Renal pelvis (tissue), 1 donor: ENCODE measurements at regions not wholly inside any gene's neighbourhood (a gene's known extent, or its start where the extent isn't known, plus 50 kb on each side); places are given as distances from the start of the nearest gene placed in this dataset.

Experiments
- DNase-seq: peaks from one replicate; pipeline ENCODE4 v3.0.0-alpha.2; 2013

DNA sequence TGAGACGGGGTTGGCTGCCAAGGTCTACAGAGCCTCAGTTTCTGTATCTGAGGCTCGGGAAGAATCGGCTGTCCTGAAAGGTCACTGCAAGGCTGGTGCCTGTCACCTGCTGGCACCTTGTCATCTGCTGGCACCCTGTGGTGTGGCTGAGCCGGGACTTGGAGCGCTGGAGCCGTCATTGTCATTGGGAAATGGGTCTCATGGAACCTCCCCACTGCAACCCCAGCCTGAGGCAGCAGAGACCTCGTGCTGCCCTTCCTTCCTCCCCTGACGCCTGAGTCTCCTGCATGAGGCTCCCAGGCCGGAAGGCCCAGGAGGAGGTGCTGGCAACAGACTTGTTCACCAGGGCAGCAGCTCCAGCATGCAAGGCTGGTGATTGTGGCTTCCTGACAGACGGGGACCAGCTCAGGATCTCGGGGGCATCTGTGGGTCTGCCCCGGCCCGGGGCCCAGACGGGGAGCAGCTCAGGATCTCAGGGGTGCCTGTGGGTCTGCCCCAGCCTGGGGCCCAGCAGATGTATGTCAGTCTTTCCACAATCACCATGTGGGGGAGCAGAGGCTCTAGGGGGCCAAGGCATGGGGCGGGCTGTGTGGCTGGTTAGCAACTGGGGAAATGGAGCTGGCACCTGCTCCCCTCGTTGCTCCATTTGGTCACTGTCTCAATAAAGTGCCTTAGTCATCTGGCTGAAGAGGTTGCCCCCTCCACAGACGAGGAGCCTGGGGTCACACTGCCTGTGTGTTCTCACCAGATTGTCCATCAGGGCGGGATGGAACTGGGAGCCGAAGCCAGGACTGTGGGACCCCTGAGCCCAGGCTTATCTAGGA lies 668.7 kb downstream of the BRD1 start:
- no peak for DNase-seq

DNA sequence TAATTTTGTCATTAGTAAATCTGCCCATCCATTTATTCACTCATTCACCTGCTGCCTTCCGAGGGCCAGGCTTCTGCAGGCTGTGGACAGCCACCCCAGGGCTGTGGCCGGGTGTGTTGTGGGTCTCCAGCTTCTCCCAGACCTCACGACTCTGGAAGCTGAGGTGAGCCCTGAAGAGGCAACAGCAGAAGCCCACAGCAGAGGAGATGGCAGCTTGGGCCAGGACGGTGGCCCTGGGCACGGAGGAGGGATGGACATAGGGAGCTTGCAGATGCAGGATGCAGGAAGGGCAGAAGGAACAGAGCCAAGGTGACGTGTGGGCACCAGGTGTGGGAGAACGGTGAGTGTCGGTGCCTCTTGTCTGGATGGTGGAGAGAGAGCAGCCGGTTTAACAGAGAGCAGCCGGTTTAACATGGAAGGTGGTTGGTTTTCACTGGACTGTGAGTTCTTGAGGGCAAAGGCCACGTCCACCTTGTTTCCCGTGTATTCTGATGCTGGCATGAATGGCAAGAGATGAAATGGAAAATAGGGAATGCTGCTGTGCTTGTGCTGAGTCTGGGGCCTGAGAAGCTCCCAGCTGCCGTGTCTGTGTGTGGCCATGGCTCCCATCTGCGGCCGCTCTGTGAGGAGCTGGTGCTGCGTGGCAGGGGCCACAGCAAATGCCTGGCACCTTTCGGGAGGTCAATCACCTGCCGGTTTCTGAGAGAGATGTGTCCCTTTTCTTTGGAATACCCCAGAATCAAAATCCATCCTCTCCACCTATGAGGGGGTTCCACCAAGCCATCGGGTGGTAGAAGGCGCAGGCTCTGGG lies 669.9 kb downstream of the BRD1 start:
- no peak for DNase-seq

DNA sequence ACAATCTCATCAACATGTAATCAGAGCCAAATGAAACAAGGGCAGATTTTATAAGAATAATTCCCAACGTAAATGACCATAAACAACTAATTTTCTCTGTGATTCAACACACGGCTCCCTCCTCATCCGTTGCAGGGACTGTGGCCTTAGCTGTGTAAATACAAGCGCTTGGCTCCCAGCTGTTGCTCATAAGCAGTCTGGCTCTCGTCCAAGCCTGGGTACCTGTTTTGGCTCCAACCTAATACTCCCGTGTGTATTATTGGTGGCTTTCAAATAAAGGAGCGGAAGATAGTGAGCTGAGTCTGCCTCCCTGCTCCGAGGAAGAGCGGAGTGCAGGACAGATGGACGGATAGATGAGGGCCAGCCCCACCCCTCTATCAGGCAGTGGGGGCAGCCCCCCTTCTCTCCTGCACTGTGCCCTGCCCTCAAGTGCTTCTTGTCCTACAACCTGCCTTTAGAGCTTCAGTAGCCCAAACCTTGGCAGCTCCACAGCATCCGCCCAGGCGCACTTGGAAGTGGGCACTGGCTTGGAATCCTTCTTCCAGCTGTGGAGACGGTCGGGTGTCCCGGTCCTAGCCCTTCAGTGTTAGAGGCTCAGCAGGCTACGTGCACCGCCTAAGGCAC lies 670.9 kb downstream of the BRD1 start:
- no peak for DNase-seq

DNA sequence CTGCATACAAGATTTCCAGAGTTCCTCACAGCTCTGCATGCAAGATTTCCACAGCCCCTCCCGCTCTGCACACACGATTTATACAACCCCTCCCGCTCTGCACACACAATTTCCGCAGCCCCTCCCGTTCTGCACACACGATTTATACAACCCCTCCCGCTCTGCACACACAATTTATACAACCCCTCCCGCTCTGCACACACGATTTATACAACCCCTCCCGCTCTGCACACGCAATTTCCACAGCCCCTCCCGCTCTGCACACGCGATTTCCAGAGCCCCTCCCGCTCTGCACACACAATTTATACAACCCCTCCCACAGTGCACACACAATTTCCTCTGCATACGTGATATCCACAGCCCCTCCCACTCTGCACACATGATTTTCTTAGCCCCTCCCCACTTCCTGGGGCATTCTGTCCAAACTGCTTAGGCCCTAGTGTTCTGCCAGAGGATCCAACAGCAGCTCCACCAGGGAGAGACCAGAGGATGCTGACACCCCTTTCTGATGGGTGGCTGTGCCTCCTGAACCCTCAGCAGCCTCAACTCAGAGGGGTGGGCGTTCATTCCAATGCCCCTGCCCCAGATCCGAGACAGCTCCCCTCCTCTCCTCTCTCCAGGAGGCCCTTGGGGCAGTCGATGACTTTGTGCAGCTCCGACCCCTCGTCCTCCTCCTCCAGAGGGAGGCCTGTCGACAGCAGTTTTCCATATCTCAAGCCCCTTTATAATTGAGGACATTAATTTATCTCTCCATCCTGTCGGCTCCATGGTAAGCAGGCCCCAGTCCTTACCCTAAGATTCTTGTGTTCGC lies 671.7 kb downstream of the BRD1 start:
- no peak for DNase-seq

DNA sequence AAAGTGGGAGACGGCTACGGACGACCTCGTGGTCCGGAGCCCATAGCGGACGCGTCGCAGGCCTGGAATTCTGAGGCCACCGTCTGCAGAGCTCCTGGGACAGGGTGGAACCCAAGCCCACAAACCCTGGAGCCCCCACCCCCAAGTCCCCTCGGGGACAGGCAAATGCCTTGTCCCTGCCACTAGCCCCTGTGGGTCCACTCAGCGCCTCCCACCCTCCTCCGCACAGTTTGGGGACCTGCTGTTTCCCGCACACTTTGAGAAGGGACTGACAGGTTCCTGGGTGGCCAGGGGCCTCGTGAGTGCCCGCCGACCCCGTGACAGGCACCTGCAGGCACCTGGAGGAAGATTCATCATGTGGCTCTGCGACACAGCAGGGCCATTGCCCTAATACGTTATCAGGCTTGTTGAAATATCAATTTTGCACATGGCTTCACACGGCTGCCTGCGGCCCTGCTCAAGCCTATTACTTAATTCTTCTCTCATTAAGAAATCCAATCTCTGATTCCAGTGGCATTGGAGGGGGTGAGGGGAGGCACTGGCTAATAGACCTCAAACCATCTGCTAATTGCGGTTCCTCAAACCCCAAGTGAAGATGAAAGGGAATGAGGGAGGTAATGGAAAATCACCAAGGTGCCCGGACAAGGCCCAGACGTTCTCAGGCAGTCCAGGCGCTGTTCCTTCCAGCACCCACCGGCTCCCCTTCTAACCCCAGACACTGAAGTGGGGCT lies 672.5 kb downstream of the BRD1 start:
- no peak for DNase-seq

DNA sequence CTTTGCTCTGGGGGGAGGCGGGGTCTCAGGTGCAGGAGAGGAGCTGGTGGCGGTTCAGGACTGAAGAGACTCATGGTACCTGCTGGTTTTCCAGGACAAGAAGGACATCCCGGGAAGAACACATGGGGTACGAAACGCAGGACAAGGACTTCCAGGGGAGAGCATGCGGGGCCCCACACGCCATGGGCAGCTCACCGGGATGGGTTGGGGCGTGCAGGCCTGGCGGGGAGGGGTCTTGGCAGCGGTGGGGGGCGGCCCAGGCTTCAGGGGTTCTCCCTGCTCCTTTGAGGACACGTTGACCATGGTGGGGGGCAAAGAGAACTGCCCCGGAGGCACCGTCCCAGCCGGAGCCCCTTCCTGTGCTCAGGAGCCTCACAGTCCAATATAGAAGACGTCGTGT lies 673.2 kb downstream of the BRD1 start:
- DNase-seq = no peak

DNA sequence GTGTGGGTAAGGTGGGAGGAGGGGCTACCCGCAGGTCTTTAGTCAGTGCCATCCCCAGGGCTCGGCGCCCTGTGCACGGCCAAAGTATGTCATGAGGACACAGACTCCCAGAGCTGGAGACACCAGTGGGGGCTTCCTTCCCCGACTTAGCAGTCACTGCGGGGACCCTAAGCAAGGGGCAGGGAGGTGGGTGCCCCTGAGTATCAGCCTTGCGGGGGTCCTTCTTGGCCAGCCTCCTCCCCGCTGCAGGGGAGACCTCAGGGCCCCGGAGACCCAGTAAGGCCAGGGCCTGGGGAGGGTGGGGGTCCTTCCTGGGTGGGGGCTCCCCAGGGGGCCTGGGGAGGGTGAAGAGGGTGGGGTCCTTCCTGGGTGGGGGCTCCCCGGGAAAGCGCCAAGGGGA lies 673.8 kb downstream of the BRD1 start:
- no peak for DNase-seq

DNA sequence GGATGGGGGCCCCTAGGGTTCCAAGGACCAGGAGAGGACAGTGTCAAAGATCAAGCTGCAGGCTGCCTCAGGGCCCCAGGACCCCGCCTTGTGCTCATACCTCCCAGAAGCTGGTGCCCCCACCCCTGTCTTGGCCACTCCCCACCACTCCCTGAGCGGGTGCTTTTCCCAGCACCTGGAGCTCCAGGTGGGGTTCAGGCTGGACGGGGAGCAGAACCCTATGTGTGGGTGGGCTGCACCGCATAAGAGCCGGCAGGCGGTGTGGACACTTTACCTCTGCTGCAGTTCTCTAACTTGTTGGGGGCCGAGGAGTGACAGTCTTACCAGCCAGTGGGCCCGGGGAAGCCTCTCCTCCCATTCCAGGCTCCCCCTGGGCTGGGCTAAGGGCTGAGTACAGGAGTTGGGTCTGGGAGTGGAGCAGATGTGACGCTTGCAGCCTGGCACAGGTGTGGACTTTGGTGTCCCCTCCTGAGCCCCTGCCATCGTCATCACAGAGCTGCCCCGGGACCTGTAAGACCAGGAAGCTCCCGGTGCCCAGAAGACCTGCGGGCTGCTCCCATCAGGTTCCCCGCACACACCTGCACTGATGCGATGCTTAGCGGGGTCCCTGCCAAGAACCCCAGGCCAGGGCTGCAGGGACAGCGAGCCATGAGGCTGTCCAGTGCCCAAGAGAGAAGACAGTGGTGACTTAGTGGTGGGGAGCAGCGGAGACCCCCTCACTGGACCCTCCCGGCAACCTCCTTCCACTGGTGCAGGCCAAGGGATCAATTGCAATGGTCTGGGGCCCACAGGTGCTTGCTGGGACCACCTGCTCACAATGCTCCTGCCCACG lies 674.5 kb downstream of the BRD1 start:
- no peak for DNase-seq

DNA sequence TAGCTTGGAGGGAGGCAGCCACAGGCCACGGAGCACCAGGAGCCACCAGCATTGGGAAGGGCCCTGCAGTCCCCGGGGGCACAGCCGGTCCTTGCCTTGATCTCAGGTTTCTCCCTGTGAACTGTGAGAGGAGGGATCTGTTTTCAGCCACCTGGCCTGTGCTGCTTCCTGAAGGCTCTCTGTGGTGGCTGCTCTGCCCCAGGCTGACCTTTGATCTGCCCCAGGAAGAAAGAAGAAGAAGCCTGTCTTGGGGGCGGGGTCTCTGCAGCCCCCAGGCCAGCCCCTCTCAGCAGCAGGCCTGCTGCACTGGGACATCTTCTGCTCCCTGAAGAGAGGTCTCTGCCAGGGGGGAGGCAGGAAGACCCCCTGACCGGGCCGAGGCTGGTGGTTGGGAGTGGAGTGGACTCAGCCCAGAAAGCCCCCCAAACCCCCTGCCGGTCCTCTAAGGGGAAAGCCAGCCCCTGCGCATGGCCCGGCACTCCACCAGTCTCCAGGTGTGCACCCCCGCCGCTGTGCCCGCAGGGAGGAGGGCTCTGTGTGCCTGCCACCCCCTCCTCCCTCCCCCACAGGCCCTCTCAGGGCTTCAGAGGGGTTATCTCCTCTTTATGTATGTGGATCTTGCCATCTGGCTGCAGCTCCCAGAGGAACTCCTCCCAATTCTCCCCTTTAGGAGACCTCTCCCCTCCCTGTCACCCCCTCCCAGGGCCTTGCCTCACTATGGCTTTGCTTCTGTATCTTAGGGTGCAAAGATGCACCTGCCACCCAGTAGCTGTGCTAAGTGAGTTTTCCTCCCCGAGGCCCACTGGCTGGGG lies 675.3 kb downstream of the BRD1 start:
- no peak for DNase-seq

DNA sequence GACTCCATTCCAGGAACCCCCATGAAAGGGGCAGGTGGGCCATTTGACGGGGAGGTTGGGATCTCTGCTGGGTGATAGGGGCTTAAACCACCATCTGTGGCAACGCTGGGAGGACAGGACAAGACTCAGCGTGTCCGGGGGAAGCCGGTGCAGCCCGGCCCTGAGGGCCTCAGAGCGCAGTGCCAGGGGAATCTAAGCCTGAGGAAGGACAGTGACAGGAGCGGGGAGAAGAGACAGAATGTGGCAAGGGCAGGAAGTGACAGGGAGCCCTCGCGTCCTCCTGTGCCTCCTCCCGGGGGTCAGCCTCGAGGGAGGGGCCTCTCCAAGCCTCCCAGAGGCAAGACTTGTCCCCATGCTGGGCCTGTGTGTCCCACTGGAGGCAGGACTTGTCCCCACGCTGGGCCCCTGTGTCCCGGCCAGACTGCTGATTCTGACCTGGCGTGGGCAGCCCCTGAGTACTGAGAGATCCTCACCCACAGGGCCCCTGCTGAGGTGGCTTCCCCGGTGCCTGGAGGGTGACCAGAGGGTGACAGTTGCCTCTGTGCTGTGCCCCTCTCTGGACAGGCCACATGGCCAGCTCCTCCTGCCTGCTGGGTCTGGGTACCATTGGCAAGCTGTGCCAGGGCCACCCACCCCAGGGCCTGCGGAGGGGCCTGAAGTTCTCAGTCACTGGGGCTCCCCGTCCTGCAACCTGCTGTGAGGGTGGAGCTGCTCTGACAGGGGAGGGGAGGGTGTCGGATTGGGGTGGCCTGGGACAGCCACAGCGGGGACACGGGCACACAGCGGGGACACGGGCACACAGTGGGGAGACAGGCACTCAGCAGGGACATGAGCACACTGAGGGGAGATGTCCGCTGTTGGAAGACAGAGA lies 676.2 kb downstream of the BRD1 start:
- DNase-seq = no peak

DNA sequence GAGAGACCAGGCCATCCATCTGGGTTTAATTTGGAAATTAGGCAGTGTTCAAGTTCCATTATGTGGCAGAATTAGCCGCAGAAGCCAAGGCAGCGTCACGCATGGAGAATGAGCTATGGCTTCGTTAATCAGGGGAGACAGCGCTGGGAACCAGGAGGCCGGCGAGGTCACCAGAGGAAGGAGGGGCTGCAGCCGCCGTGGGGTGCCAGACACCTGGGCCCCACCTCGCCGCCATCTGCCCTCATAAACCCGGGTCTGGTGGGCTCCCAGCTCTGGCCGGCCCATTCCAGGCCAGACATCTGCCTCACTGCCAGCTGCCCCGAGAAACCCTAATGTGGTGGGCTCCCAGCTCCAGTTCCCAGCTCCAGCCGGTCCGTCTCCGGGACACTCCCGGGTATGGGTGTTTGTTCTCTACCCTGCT lies 676.9 kb downstream of the BRD1 start:
- no peak for DNase-seq

DNA sequence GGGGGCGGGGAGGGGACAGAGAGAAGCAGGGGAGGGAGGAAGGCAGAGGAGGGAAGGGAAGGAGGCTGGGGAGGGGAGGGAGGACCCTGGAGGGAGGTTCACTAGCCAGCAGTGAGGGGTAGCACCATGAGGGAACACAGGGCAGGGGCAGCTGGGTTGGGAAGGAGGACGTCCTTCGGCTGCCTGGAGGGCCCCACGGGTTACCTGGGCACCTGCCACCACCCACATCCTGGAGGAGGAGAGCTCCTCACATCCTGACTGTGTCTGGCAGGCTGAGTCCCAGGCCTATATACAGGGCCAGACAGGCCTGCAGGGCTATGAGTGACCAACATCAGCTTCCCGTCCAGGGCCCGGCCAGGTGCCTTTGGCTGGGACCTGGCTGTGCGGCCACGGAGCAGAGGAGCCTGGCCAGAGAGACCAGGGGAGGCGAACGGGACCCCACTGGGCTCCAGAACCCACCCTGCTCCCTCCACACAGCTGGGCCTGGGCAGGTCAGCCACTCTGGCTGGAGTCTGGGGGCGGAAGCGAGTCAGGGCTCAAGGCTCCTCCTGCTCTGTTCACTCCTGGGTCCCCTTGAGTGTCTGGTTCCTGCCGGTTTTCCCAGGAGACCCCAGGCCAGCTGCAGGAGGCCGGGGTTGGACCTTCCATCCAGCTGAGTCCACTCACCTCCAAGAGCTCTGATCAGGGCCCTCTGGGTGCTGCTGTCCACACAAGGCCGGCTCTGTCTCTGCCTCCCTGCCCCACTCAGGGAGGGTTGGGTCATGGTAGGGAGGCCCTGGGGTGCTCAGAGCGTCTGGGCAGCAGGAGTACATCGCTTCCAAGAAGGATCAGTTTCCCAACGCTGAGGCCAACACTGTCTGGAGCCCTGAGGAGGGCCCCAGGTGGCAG lies 677.7 kb downstream of the BRD1 start:
- DNase-seq = no peak

DNA sequence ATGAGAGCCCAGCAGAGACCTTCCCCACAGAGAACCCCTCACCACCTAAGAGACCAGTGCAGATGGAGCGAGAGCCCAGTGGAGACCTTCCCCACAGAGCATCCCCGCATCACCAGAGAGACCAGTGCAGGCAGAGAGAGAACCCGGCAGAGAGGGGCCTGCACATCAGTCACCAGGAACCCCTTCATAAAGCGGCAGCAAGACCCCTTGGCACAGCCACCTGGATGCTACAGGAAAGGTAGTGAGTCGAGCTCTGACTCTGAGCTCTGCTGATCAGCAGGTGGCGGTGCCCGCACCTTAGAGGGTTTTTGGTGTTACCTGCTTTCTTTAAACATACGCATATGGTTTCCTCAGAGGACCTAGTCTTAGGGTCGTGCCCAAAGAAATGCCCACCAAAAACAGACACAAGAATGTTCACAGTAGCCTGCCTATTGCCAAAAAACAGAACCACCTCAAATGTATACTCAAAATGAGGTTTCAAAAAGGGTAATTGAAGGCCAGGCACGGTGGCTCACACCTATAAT lies 678.7 kb downstream of the BRD1 start:
- DNase-seq = no peak

DNA sequence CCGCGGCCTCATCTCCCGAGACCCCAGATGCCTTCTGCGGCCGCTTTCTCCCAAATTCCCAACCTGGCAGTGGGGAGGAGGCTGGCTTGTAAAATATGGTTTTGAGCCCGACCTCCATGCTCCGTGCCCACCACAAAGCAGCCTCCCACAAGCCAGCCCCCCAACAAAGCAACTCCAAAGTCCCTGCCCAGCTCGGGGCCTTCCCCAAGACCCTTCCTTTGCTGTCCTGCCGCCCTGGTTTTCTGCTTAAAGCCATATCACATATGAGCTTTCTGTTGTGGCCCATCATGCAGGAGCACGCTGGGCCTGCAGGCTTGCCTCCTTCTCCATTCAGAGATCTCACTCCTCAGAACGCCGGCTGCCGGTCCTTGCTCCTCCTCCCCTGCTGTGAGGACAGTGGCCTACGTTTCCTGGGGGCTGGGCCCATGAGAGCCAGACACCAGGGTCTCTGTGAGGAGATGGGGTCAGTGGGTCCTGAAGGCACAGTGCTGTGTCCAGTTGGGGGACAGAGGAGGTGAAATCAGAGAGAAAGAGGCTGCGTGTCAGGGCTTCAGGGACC lies 680.0 kb downstream of the BRD1 start:
- no peak for DNase-seq

DNA sequence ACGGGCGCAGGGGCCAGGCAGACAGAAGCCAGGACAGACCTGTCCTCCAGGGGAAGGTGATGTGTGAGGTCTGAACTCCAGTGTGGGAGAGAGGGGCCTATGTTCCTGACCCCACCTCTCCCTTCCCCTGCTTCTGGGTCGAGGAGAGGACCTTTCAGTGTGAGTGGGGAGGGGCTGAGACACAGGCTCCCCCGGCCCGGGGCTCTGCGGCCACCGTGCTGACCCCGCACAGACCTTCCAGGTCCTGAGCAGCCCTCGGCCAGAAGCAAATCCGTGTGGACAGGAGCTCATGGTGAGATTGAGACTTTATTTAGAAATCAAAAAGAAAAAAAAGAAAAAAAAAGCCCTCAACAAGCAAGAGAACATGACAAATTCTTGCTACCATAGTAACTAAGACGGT lies 680.5 kb downstream of the BRD1 start:
- DNase-seq = no peak

DNA sequence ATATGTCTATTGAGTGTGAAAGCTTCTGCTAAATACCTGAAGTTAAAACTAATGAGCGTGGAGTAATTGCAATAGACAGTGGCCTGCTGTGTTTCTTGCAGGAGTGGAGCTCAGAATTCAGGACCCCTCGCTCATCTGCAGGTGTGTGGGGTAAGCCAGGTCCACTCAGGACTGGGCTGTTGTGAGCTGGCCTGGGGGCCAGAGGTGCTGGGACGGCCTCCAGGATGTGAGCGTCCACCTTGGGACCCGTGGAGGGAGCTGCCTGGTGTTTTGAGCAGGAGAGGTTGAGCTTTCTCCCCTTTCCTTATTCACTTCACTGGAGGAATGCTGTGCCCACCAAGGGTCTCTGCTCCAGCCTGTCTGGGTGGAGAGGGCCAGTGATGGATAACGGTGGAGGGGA lies 681.2 kb downstream of the BRD1 start:
- DNase-seq = no peak

DNA sequence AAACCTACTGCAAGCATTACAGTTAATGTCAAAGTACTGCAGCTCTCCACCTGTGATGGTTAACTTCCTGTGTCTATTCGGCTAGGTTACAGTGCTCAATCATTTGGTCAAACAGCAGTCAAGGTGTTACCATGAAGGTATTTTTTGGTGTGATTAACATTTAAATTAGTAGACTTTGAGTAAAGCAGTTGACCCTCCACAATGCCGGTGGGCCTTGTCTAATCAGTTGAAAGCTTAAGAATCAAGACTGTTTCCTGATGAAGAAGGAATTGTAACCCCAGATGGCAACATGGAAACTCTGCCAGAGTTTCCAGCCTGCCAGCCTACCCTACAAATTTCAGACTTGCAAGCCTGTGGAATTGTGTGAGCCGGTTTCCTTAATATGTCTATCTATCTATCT lies 683.9 kb downstream of the BRD1 start:
- no peak for DNase-seq
